WTC11 (cell line): ENCODE measurements at regions not wholly inside any gene's neighbourhood (a gene's known extent, or its start where the extent isn't known, plus 50 kb on each side); places are given as distances from the start of the nearest gene placed in this dataset.

Experiments
- ATAC-seq: fragments of 200-7000 bp; cut with Tn5 transposase; 2 replicates; pipeline ENCODE4 v1.10.0; 2021; ENCODE audit warnings: mild to moderate bottlenecking, moderate library complexity
- CTCF ChIA-PET: fragments of 300-600 bp; sonication (Branson Sonifier 250); formaldehyde crosslinking; loops from one replicate; lab custom pipeline; 2021; ENCODE audit warnings: antibody characterized with exemption; lab: Charles Lee
- POLR2A ChIA-PET: fragments of 350-600 bp; sonication (Branson Sonifier 250); formaldehyde crosslinking; loops from one replicate; lab custom pipeline; 2021; ENCODE audit warnings: antibody characterized with exemption; lab: Charles Lee
- DNase-seq: peaks from one replicate; pipeline ENCODE4 v3.0.0; 2021; ENCODE audit warnings: low spot score
- H3K27ac Mint-ChIP-seq: 2 replicates; pipeline ENCODE4 v1.8.0; 2021; ENCODE audit warnings: mixed read lengths
- H3K27me3 Mint-ChIP-seq: 2 replicates; pipeline ENCODE4 v1.8.0; 2021; ENCODE audit warnings: low read depth, mild to moderate bottlenecking, moderate library complexity, mixed read lengths
- H3K36me3 Mint-ChIP-seq: 2 replicates; pipeline ENCODE4 v1.8.0; 2021; ENCODE audit warnings: mixed read lengths
- H3K4me1 Mint-ChIP-seq: 2 replicates; pipeline ENCODE4 v1.8.0; 2022; ENCODE audit warnings: mixed read lengths
- H3K4me3 Mint-ChIP-seq: 2 replicates; pipeline ENCODE4 v1.8.0; 2021; ENCODE audit warnings: mild to moderate bottlenecking, moderate library complexity, mixed read lengths
- H3K9me3 Mint-ChIP-seq: 2 replicates; pipeline ENCODE4 v1.8.0; 2021; ENCODE audit warnings: mixed read lengths
- CREB1 ChIP-seq: sonication (generic); formaldehyde crosslinking; IDR thresholded peaks from 2 replicates; pipeline ENCODE4 v1.8.0; 2023; ENCODE audit warnings: mild to moderate bottlenecking, missing genetic modification reagents
- ELF4 ChIP-seq: sonication (generic); formaldehyde crosslinking; IDR thresholded peaks from 2 replicates; pipeline ENCODE4 v1.8.1; 2022; ENCODE audit warnings: low read depth, mild to moderate bottlenecking, moderate library complexity, missing genetic modification reagents
- ESRRA ChIP-seq: sonication (generic); formaldehyde crosslinking; IDR thresholded peaks from 2 replicates; pipeline ENCODE4 v1.8.1; 2022; ENCODE audit warnings: mild to moderate bottlenecking, missing genetic modification reagents, borderline replicate concordance
- FOXP1 ChIP-seq: sonication (generic); formaldehyde crosslinking; IDR thresholded peaks from 2 replicates; pipeline ENCODE4 v1.8.0; 2022; ENCODE audit warnings: missing genetic modification reagents, mild to moderate bottlenecking, moderate library complexity, borderline replicate concordance
- GRHL2 ChIP-seq: fragments of 250-450 bp; sonication (Bioruptor Pico); IDR thresholded peaks from 2 replicates; pipeline ENCODE4 v1.8.0; 2022; ENCODE audit warnings: mild to moderate bottlenecking, moderate library complexity; ENCODE audit not compliant: insufficient replicate concordance, severe bottlenecking
- NFATC4 ChIP-seq: fragments of 250-450 bp; sonication (Bioruptor Pico); IDR thresholded peaks from 2 replicates; pipeline ENCODE4 v1.9.0; 2021; ENCODE audit warnings: mild to moderate bottlenecking
- SMAD3 ChIP-seq: sonication (generic); formaldehyde crosslinking; IDR thresholded peaks from 2 replicates; pipeline ENCODE4 v1.8.0; 2022; ENCODE audit warnings: missing genetic modification reagents, mild to moderate bottlenecking, borderline replicate concordance
- TEAD1 ChIP-seq: sonication (generic); formaldehyde crosslinking; IDR thresholded peaks from 2 replicates; pipeline ENCODE4 v1.8.0; 2022; ENCODE audit warnings: mild to moderate bottlenecking, missing genetic modification reagents
- ZBTB21 ChIP-seq: sonication (generic); formaldehyde crosslinking; IDR thresholded peaks from 2 replicates; pipeline ENCODE4 v1.8.1; 2023; ENCODE audit warnings: mild to moderate bottlenecking, missing genetic modification reagents, borderline replicate concordance
- ZNF138 ChIP-seq: sonication (generic); formaldehyde crosslinking; conservative IDR thresholded peaks from 2 replicates; pipeline ENCODE4 v1.8.1; 2022; ENCODE audit warnings: mild to moderate bottlenecking, moderate library complexity, missing genetic modification reagents
- ZNF232 ChIP-seq: sonication (generic); formaldehyde crosslinking; IDR thresholded peaks from 2 replicates; pipeline ENCODE4 v1.8.0; 2022; ENCODE audit warnings: mild to moderate bottlenecking, missing genetic modification reagents
- TF ChIP-seq, protein P1 (sequence below): sonication (generic); formaldehyde crosslinking; conservative IDR thresholded peaks from 2 replicates; pipeline ENCODE4 v1.8.1; 2023; ENCODE audit warnings: mild to moderate bottlenecking, low read depth, missing genetic modification reagents, moderate library complexity
- TF ChIP-seq, protein P2 (sequence below): sonication (generic); formaldehyde crosslinking; IDR thresholded peaks from 2 replicates; pipeline ENCODE4 v1.8.0; 2023; ENCODE audit warnings: missing genetic modification reagents
- TF ChIP-seq, protein P3 (sequence below): sonication (generic); formaldehyde crosslinking; IDR thresholded peaks from 2 replicates; pipeline ENCODE4 v1.8.0; 2022; ENCODE audit warnings: mild to moderate bottlenecking, missing genetic modification reagents
- TF ChIP-seq, protein P4 (sequence below): sonication (generic); formaldehyde crosslinking; IDR thresholded peaks from 2 replicates; pipeline ENCODE4 v1.8.1; 2022; ENCODE audit warnings: low read depth, missing genetic modification reagents, borderline replicate concordance
- TF ChIP-seq, protein P5 (sequence below): sonication (generic); formaldehyde crosslinking; IDR thresholded peaks from 2 replicates; pipeline ENCODE4 v1.8.1; 2022; ENCODE audit warnings: missing genetic modification reagents, borderline replicate concordance

DNA sequence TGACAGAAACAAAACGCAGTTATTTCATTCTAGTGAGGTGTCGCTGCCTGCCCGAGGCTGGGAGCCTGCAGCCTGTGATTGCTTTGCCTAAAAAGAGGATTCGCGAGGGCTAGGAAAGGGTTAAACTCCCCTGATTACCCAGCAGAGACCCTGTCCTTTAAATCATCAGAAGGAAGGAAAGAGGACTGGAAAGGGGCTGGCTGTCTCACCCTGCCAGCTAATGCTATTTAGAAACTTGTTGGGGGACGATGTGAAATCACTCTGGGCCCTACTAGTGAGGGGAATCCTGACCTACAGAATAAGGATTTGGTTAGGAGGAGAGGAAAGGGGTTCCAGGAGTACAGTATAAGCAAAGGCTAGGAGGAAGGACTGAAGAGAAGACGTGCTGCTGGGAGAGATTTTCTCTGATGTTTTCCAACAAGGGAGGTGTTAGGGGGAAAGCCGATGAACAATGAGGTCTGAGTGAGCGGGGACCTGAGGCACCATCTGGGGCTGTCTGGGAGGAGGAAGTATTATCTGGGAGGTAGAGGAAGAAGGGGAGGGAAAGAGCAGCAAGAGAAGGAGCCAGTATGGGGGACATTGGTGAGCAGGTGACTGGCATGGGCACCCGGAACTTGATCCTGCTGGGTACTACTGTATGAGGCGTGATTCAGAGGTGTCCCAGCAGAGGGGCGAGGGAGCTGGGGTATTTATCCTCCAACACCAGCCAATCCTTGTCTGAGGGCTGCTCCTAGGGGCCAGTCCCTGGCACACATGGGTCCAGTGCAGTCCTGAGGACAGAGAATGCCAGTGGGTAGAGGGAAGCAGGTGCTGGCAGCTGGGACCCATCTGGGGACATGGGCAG is 55.7 kb upstream of the PTPRS start (continued):
- TF ChIP-seq NFATC4 (CRISPR knock-in tag) = no peak
- TF ChIP-seq FOXP1 (CRISPR knock-in tag) = no peak
- TF ChIP-seq, protein P1, sequence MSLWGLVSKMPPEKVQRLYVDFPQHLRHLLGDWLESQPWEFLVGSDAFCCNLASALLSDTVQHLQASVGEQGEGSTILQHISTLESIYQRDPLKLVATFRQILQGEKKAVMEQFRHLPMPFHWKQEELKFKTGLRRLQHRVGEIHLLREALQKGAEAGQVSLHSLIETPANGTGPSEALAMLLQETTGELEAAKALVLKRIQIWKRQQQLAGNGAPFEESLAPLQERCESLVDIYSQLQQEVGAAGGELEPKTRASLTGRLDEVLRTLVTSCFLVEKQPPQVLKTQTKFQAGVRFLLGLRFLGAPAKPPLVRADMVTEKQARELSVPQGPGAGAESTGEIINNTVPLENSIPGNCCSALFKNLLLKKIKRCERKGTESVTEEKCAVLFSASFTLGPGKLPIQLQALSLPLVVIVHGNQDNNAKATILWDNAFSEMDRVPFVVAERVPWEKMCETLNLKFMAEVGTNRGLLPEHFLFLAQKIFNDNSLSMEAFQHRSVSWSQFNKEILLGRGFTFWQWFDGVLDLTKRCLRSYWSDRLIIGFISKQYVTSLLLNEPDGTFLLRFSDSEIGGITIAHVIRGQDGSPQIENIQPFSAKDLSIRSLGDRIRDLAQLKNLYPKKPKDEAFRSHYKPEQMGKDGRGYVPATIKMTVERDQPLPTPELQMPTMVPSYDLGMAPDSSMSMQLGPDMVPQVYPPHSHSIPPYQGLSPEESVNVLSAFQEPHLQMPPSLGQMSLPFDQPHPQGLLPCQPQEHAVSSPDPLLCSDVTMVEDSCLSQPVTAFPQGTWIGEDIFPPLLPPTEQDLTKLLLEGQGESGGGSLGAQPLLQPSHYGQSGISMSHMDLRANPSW (CRISPR knock-in tag) = no peak
- no peak for TF ChIP-seq ELF4
- TF ChIP-seq CREB1 (CRISPR knock-in tag) = no peak
- TF ChIP-seq, protein P2, sequence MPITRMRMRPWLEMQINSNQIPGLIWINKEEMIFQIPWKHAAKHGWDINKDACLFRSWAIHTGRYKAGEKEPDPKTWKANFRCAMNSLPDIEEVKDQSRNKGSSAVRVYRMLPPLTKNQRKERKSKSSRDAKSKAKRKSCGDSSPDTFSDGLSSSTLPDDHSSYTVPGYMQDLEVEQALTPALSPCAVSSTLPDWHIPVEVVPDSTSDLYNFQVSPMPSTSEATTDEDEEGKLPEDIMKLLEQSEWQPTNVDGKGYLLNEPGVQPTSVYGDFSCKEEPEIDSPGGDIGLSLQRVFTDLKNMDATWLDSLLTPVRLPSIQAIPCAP = no peak

DNA sequence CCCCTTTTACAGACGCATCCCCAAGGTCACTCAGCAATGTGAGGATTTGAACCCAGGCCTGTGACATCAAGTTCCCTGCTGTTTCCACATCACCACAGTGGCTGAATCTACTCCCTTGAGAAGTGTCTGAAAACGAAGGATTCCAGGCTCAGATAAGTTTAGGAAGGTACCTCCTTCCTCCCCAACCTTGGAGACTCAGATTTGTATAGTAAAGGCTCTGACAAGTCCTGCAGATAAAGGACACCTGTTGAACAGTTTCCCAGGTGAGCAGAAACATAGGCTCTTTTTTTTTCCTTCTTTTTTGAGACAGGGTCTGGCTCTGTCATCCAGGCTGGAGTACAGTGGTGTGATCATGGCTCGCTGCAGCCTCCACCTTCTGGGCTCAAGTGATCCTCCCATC is 56.4 kb upstream of the PTPRS start:
- no peaks in the 10 kb centered on the region for H3K9me3 Mint-ChIP-seq
- no peak for DNase-seq
- H3K4me3 Mint-ChIP-seq = no peak overlapping the region
- ChIA-PET CTCF (interaction anchor here (0.8 to 2.1 kb wide), 7 partner anchors 19 to 171 kb away, joined by 3 to 7 read pairs (median 4); partner anchors contain the start of gene TINCR), POLR2A (no interaction called here)
- no peak for ATAC-seq
- no peaks in the 10 kb centered on the region for H3K36me3 Mint-ChIP-seq
- TF ChIP-seq SMAD3 (CRISPR knock-in tag) = no peak
- no peak for TF ChIP-seq ESRRA (CRISPR knock-in tag)
- no peak for TF ChIP-seq ZNF138
- TF ChIP-seq ZBTB21 = no peak
- TF ChIP-seq ZNF232 (CRISPR knock-in tag) = no peak
- TF ChIP-seq TEAD1 (CRISPR knock-in tag) = no peak
- TF ChIP-seq, protein P3, sequence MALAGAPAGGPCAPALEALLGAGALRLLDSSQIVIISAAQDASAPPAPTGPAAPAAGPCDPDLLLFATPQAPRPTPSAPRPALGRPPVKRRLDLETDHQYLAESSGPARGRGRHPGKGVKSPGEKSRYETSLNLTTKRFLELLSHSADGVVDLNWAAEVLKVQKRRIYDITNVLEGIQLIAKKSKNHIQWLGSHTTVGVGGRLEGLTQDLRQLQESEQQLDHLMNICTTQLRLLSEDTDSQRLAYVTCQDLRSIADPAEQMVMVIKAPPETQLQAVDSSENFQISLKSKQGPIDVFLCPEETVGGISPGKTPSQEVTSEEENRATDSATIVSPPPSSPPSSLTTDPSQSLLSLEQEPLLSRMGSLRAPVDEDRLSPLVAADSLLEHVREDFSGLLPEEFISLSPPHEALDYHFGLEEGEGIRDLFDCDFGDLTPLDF (CRISPR knock-in tag) = no peak
- TF ChIP-seq FOXP1 (CRISPR knock-in tag) = no peak
- TF ChIP-seq, protein P4, sequence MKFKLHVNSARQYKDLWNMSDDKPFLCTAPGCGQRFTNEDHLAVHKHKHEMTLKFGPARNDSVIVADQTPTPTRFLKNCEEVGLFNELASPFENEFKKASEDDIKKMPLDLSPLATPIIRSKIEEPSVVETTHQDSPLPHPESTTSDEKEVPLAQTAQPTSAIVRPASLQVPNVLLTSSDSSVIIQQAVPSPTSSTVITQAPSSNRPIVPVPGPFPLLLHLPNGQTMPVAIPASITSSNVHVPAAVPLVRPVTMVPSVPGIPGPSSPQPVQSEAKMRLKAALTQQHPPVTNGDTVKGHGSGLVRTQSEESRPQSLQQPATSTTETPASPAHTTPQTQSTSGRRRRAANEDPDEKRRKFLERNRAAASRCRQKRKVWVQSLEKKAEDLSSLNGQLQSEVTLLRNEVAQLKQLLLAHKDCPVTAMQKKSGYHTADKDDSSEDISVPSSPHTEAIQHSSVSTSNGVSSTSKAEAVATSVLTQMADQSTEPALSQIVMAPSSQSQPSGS (CRISPR knock-in tag) = no peak
- TF ChIP-seq GRHL2 = no peak
- TF ChIP-seq, protein P5, sequence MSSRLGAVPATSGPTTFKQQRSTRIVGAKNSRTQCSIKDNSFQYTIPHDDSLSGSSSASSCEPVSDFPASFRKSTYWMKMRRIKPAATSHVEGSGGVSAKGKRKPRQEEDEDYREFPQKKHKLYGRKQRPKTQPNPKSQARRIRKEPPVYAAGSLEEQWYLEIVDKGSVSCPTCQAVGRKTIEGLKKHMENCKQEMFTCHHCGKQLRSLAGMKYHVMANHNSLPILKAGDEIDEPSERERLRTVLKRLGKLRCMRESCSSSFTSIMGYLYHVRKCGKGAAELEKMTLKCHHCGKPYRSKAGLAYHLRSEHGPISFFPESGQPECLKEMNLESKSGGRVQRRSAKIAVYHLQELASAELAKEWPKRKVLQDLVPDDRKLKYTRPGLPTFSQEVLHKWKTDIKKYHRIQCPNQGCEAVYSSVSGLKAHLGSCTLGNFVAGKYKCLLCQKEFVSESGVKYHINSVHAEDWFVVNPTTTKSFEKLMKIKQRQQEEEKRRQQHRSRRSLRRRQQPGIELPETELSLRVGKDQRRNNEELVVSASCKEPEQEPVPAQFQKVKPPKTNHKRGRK (CRISPR knock-in tag) = no peak
- no peak overlapping the region for H3K27ac Mint-ChIP-seq
- H3K4me1 Mint-ChIP-seq = peaks cover 38% of the 10 kb centered on the region
- H3K27me3 Mint-ChIP-seq = peaks cover 29% of the 10 kb centered on the region
